ENCODE measurements at regions not wholly inside any gene's neighbourhood (a gene's known extent, or its start where the extent isn't known, plus 50 kb on each side); places are given as distances from the start of the nearest gene placed in this dataset.
"Not testable (repeated sequence)": the region's sequence is repeated elsewhere in the genome, so short reads cannot be mapped to it uniquely, and the experiment has no call there.

DNA sequence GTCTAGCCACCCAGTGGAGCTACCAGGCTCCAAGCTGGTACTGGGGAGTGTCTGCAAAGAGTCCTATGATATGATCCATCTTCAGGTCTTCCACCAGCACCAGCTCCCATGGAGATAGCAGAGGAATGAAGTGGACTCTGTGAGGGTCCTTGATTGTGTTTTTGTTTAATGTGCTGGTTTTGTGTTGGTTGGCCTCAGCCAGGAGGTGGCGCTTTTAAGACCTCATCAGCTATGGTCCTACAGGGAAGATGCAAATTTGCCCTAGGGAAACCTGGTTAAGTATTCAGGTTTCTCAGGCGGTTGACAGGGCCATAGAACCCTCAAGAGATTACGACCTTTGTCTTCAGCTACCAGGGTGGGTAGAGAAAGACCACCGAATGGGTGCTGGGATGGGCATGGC is 1141.1 kb downstream of the STIM2 start:
- no peak for DNase-seq

DNA sequence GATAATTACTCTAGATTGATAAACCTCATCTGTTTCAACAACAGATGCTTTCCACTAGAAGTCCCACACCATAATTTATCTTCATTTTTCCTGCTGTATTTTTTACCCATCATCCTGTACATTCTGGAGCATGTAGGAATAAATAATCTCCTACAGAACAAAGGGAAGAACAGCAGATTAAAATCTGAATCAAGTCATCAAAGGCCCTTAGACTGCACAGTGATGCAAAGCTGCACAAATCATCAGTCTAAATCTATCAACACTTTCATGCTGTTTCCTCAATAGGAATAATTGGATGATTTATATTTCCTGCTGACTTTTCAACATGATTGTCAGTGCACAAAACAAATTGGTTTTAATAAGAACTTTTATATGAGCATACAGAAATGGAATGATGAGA is 1143.9 kb downstream of the STIM2 start:
- DNase-seq = no peak

DNA sequence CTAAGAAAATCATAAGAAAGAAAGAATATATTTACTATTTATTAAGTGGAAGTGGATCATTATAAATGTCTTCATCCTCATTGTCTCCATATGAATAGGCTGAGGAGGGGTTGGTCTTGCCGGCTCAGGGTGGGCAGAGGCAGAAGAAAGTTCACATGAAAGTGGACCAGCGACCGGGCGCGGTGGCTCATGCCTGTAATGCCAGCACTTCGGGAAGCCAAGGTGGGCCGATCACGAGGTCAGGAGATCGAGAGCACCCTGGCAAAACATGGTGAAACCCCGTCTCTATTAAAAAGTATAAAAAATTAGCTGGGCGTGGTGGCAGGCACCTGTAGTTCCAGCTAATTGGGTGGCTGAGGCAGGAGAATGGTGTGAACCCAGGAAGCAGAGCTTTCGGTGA is 1145.4 kb downstream of the STIM2 start:
- DNase-seq = no peak

GRCh38 chr4:28007693-28008092 is 1147.1 kb downstream of the STIM2 start:
- DNase-seq = no peak

DNA sequence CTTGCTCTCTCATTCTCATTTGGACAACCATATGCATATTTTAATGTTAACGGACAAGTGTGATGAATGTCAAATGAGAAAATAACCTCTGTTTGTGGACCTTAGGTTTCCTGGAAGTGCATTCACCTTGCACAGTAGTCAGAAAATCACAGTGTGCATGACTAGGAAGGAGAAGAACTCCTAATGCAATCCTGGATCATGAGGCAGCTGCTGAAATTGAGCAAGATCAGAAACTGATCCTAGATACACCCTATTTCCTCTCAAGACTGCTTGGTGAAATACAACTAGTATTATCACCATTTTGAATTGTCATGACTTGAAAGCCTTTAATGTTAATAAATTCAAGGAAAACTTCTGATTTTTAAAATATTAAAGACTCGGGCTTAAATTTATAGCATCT is 1148.9 kb downstream of the STIM2 start:
- DNase-seq = no peak

DNA sequence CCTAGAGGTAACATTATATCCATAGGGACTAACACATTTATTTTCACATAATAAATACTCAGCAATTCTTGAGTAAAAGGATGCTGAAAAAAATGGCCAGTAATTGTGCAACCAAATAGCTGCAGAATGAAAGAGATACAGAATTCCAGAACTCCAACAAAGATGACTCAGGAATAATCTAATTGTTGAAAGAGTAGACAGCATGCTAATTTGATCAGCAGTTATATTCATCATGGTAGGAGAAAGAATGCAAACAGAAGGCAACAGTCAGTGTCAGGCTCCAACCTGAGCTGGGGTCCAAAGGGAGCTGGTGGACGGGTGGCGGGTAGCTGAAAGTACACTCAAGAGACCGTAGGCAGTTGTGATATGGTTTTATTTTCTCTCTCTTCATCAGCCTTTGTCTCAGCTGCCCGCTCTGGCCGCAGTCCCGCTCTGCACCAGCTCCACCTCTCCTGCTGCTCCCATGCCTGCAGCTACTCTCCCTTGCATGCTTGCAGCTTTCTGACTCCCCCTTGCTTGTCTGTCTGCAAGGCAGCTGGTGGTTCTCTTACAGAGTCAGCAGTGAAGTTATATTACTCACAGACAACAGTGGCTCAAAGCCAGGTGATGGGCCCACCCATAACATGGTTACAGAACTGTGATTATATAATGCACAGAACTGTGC is 1150.1 kb downstream of the STIM2 start:
- DNase-seq = no peak

- DNase-seq = no peak
Measured at GRCh38 chr4:28014469-28014868, 1153.8 kb downstream of the STIM2 start.

DNA sequence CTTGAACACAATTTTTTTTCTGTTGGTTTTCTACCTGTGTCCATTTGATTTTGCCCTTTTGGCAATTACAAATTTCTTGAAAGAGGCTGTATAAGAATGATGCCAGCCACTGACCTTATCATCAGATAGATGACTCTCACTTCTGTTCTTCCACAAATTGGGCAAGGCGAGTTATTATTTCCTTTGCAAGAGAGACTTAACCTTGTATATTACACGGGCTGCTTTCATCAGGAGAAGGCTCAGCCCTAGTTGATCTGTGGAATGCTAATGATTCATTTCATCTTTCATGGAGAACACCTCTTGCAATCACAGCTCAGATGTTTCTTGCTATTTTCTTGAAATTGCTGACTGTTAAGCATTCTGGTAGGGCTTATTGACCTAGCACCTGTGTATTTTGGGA is 1155.4 kb downstream of the STIM2 start:
- no peak for DNase-seq

- not testable (repeated sequence) for DNase-seq
Measured at GRCh38 chr4:28038253-28038652, 1177.6 kb downstream of the STIM2 start.

GRCh38 chr4:28062562-28062961 is 1201.9 kb downstream of the STIM2 start:
- DNase-seq = no peak

DNA sequence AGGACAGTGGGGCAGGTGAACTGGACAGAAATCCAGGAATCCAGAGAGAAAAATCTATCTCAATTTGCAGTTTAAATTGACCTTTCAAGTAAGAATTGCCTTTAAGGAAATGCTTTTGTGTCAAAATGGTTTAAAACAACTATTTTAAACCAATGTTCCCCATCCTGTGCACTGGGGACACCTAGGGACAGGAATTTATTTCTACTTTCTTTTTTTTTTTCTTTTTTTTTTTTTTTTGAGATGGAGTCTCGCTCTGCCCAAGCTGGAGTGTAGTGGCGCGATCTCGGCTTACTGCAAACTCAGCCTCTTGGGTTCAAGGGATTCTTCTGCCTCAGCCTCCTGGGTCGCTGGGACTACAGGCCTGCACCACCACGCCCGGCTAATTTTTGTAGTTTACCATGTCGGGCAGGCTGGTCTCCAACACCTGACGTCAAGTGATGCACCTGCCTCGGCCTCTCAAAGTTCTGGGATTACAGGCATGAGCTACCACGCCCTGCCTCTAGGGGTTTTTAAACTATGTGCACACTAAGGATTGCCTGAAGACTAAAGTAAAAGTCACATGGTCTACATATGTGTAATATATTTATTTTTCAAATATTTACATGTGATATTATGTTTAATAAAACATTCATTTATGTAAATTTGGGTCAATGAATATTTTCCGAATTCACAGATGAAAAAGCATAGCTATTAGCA is 1213.4 kb downstream of the STIM2 start:
- DNase-seq = no peak

DNA sequence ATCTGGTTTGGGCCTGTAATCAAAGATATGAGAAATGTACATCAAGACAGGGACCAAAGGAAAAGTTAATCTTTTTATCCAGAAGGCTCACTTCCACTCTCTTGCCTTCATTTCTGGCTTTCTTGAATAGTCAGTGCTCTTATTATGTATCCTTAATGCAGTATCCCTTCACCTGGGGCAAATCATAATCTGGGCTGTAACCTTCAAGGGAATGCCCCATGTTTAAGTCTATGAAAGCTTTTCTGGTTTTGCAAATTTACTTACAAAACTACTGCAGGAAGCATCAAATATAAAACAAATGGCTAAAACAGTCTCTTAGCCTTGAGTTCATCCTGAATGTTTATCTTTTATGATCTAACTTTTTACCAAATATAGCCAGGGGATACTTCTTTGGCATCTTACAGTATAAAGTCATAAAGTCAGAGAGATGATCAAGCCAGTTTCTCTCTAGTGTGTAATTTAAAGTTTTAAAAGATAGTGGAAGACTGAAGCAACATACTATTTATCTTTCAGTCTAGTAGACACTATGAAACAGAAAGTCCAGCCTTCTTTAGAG is 1214.8 kb downstream of the STIM2 start:
- DNase-seq = no peak

GRCh38 chr4:28077203-28077602 is 1216.6 kb downstream of the STIM2 start:
- DNase-seq = not testable (repeated sequence)

GRCh38 chr4:28082686-28083390 is 1222.2 kb downstream of the STIM2 start:
- no peak for DNase-seq

DNA sequence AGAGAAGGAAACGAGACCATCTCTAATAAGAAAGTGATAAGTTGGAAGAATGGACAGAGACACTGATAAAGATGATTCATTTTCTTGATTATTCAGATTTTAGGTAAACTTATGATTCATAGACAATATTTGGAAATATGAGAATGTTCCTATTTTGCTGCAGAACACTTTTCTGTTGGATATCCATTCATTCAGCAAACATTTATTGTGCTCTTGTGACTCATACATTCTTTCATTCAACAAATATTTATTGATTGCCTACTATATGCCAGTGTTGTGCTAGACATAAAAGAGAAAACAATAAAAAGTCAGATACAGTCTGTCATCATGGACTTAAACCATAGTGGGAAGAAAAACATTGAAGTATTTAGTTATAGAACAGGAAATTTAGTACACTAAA is 1232.0 kb downstream of the STIM2 start:
- no peak for DNase-seq

DNA sequence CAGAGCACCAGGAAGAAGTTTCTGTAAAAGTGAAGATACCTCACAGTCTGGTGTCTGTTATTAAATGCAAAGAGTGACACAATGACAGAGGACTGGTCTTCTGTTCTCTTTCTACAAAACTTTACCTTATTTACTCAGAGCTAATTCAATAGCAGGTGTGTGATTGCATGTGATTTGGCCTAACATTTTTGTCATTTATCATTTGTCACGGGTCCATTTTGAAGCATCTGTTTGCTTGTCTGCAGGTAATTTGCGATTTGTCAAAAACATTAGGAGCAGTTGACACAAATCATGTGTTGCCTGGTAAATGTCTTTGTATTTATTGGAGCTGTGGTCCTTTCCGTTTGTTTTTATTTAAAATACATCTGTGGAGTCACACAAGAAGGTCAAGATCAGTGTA is 1232.4 kb downstream of the STIM2 start:
- no peak for DNase-seq

DNA sequence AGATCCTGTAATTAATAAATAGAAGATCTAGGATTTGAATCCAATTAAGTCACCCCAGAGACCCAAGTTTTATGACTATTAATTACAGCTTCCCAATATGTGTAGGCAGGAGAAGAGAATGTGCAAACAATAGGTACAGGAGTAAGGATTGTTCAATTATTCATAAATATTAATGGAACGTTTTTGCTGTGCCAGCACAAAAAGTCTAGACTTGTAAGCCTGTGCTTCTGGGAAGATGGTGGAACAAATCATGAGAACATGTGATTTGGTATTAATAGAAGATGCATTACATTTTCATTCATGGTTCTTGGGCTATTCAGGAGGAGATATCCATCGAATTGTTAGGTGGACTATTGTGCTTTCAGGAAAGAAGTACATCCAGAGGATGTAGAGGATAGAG is 1240.9 kb downstream of the STIM2 start:
- DNase-seq = no peak

- DNase-seq = no peak
Measured at GRCh38 chr4:28105271-28105859, 1244.7 kb downstream of the STIM2 start.

DNA sequence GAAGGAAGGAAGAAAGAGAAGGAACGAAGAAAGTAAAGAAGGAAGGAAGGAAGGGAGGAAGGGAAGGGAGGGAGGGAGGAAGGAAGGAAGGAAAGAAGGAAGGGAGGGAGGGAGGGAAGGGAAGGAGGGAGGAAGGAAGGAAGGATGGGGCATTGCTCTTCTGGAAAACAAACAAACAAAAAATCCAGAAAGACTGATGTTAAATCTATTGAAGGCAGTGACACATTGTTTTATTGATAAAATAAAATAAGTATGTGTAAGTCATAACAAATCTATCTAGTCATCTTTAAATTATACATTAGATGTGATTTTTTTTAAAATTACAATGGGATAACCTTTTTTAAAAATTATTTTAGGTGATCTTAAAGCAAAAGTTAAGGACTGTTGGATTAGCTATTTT is 1245.5 kb downstream of the STIM2 start:
- DNase-seq = no peak

GRCh38 chr4:28109801-28110200 is 1249.2 kb downstream of the STIM2 start:
- DNase-seq = no peak

DNA sequence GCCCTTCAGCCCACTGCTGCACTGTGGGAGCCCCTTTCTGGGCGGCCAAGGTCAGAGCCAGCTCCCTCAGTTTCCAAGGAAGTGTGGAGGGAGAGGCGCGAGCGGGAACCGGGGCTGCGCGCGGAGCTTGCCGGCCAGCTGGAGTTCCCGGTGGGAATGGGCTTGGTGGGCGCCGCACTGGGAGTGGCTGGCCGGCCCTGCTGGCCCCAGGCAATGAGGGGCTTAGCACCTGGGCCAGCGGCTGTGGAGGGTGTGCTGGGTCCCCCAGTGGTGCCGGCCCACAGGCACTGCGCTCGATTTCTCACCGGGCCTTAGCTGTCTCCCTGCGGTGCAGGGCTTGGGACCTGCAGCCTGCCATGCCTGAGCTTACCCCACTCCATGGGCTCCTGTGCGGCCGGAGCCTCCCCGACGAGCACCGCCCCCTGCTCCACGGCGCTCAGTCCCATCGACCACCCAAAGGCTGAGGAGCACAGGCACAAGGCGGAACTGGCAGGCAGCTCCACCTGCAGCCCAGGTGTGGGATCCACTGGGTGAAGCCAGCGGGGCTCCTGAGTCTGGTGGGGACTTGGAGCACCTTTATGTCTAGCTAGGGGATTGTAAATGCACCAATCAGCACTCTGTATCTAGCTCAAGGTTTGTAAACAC is 1252.2 kb downstream of the STIM2 start:
- DNase-seq = not testable (repeated sequence)

DNA sequence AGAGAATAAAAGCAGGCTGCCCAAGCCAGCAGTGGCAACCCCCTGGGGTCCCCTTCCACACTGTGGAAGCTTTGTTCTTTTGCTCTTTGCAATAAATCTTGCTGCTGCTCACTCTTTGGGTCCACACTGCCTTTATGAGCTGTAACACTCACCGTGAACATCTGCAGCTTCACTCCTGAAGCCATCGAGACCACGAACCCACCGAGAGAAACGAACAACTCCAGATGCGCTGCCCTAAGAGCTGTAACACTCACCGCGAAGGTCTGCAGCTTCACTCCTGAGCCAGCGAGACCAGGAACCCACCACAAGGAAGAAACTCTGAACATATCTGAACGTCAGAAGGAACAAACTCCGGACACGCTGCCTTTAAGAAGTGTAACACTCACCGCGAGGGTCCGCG is 1252.9 kb downstream of the STIM2 start:
- not testable (repeated sequence) for DNase-seq

DNA sequence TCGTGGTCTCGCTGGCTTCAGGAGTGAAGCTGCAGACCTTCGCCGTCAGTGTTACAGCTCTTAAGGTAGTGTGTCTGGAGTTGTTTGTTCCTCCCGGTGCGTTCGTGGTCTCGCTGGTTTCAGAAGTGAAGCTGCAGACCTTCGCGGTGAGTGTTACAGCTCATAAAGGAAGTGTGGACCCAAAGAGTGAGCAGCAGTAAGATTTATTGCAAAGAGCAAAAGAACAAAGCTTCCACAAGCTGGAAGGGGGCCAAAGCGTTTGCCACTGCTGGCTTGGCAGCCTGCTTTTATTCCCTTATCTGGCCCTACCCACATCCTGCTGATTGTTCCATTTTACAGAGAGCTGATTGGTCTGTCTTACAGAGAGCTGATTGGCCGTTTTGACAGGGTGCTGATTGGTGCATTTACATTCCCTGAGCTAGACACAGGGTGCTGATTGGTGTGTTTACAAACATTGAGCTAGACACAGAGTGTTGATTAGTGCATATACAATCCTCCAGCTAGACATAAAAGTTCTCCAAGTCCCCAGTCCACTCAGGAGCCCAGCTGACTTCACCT is 1256.0 kb downstream of the STIM2 start:
- not testable (repeated sequence) for DNase-seq

All from stimulated activated CD4-positive, alpha-beta T cell treated with anti-CD3 and anti-CD28 coated beads, Interleukin-2, amount 100 ng/mL, for 48 hours (primary cell).